ENCODE measurements at regions not wholly inside any gene's neighbourhood (a gene's known extent, or its start where the extent isn't known, plus 50 kb on each side); places are given as distances from the start of the nearest gene placed in this dataset.

- TF ChIP-seq, protein P1, sequence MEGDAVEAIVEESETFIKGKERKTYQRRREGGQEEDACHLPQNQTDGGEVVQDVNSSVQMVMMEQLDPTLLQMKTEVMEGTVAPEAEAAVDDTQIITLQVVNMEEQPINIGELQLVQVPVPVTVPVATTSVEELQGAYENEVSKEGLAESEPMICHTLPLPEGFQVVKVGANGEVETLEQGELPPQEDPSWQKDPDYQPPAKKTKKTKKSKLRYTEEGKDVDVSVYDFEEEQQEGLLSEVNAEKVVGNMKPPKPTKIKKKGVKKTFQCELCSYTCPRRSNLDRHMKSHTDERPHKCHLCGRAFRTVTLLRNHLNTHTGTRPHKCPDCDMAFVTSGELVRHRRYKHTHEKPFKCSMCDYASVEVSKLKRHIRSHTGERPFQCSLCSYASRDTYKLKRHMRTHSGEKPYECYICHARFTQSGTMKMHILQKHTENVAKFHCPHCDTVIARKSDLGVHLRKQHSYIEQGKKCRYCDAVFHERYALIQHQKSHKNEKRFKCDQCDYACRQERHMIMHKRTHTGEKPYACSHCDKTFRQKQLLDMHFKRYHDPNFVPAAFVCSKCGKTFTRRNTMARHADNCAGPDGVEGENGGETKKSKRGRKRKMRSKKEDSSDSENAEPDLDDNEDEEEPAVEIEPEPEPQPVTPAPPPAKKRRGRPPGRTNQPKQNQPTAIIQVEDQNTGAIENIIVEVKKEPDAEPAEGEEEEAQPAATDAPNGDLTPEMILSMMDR (IDR thresholded peaks at IDR 0.05): no peak
- TF ChIP-seq NR2C2 (CRISPR knock-in tag; IDR thresholded peaks at IDR 0.05): no peak
- no peak for TF ChIP-seq MLX (CRISPR knock-in tag; IDR thresholded peaks at IDR 0.05)
- no peak for TF ChIP-seq ELF4 (CRISPR knock-in tag; IDR thresholded peaks at IDR 0.05; ENCODE audit: low read depth)
- no peak for TF ChIP-seq MAX (CRISPR knock-in tag; IDR thresholded peaks at IDR 0.05)
- TF ChIP-seq IRF1 (CRISPR knock-in tag; IDR thresholded peaks at IDR 0.05): no peak
- TF ChIP-seq JUN (CRISPR knock-in tag; IDR thresholded peaks at IDR 0.05): no peak
- no peak for TF ChIP-seq NR1H2 (CRISPR knock-in tag; IDR thresholded peaks at IDR 0.05)
- no peak for TF ChIP-seq ATF1 (CRISPR knock-in tag; IDR thresholded peaks at IDR 0.05)
- TF ChIP-seq STAT6 (CRISPR knock-in tag; conservative IDR thresholded peaks at IDR 0.05; ENCODE audit: low read depth): no peak
- TF ChIP-seq, protein P2, sequence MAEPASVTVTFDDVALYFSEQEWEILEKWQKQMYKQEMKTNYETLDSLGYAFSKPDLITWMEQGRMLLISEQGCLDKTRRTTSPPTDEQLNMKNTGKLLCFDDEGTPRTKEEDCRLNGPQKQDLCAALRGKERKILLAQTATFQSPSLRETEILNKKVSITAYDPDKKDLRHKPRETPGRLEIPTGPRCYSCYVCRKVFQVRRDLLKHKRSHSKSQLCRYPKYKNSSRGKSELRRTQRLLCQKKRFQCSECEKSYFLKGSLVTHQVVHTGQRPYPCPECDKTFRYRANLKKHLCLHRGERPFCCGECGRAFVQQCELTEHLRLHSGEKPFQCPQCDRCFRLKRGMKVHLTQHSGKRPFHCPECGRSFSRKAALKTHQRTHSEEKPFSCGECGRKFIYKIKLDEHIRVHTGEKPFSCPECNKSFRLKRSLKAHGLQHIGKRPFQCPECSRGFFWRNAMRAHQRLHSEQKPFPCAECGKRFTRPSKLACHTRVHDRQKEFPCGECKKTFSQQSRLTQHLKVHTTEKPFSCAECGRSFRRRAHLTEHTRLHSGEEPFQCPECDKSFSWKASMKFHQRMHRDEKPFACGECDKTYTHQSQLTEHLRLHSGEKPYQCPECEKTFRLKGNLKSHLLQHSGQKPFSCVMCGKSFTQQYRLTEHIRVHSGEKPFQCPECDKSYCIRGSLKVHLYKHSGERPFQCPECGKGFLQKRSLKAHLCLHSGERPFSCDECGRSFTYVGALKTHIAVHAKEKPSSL (CRISPR knock-in tag; conservative IDR thresholded peaks at IDR 0.05): no peak
- no peak for TF ChIP-seq FOXJ3 (CRISPR knock-in tag; IDR thresholded peaks at IDR 0.05; ENCODE audit: borderline replicate concordance)
- no peak for TF ChIP-seq ZNF138 (CRISPR knock-in tag; conservative IDR thresholded peaks at IDR 0.05)
- no peak for TF ChIP-seq E2F1 (CRISPR knock-in tag; IDR thresholded peaks at IDR 0.05)
Observed at GRCh38 chr2:109681633-109682380, 67.6 kb downstream of the SOWAHC start.
